IMR-90 (cell line): ENCODE measurements at regions not wholly inside any gene's neighbourhood (a gene's known extent, or its start where the extent isn't known, plus 50 kb on each side); places are given as distances from the start of the nearest gene placed in this dataset.

ENCODE experiments used
- ATAC-seq: fragments of 200-7000 bp; cut with Tn5 transposase; 2 replicates; pipeline ENCODE4 v1.9.1; 2020; ENCODE audit warnings: low read depth, mild to moderate bottlenecking, moderate library complexity
- BruUV-seq: library from RNA; stranded (reverse); fragments of 400-500 nt; replicated peaks from 2 replicates; lab custom pipeline; 2021; lab: Mats Ljungman, UMichigan
- CTCF ChIA-PET: fragments of 300-600 bp; formaldehyde crosslinking; extraction: SDS; loops from one replicate; lab custom pipeline; 2021; ENCODE audit warnings: antibody characterized with exemption; lab: Yijun Ruan, JAX
- POLR2A ChIA-PET: fragments of 300-600 bp; sonication (Branson Sonifier 250); formaldehyde crosslinking; loops from one replicate; lab custom pipeline; 2022; ENCODE audit warnings: antibody characterized with exemption; ENCODE audit not compliant: unreplicated experiment; lab: Charles Lee
- DNase-seq: peaks from one replicate; pipeline ENCODE4 v3.0.0; 2013
- H2AFZ ChIP-seq: replicated peaks from 2 replicates; pipeline ENCODE3; 2013; ENCODE audit warnings: low read length, mild to moderate bottlenecking; ENCODE audit not compliant: poor library complexity
- H2AK5ac ChIP-seq: 2 replicates; pipeline ENCODE4 v1.6.1; 2013; ENCODE audit warnings: low read depth, low read length, inconsistent platforms
- H2AK9ac ChIP-seq: replicated peaks from 2 replicates; pipeline ENCODE3; 2013; ENCODE audit warnings: mild to moderate bottlenecking, low read depth, low read length, moderate library complexity; ENCODE audit not compliant: poor library complexity
- H2BK120ac ChIP-seq: 2 replicates; pipeline ENCODE4 v1.6.1; 2013; ENCODE audit warnings: low read depth, low read length, inconsistent platforms
- H2BK15ac ChIP-seq: 3 replicates; pipeline ENCODE4 v1.6.1; 2013; ENCODE audit warnings: low read depth, low read length, inconsistent platforms
- H2BK20ac ChIP-seq: 2 replicates; pipeline ENCODE4 v1.6.1; 2013; ENCODE audit warnings: low read depth, mild to moderate bottlenecking, inconsistent platforms, low read length, moderate library complexity
- H2BK5ac ChIP-seq: 2 replicates; pipeline ENCODE4 v1.6.1; 2013; ENCODE audit warnings: mild to moderate bottlenecking, low read depth, low read length, inconsistent platforms; ENCODE audit not compliant: poor library complexity, severe bottlenecking
- H3K14ac ChIP-seq: replicated peaks from 2 replicates; pipeline ENCODE4 v1.6.1; 2013; ENCODE audit warnings: low read depth, low read length, inconsistent platforms
- H3K18ac ChIP-seq: 2 replicates; pipeline ENCODE4 v1.6.1; 2013; ENCODE audit warnings: low read depth, low read length, control low read depth
- H3K23ac ChIP-seq: 2 replicates; pipeline ENCODE4 v1.6.1; 2013; ENCODE audit warnings: low read depth, low read length, inconsistent platforms
- H3K27ac ChIP-seq: 2 replicates; pipeline ENCODE4 v1.5.1; 2013; ENCODE audit warnings: mild to moderate bottlenecking, control low read depth, low read length; ENCODE audit not compliant: insufficient read depth
- H3K27me3 ChIP-seq: 2 replicates; pipeline ENCODE4 v1.6.1; 2013; ENCODE audit warnings: low read length; ENCODE audit not compliant: control insufficient read depth, insufficient read depth
- H3K36me3 ChIP-seq: 2 replicates; pipeline ENCODE4 v1.6.1; 2013; ENCODE audit warnings: low read length, mixed read lengths; ENCODE audit not compliant: control insufficient read depth, insufficient read depth
- H3K4ac ChIP-seq: 2 replicates; pipeline ENCODE4 v1.6.1; 2013; ENCODE audit warnings: low read depth, low read length, inconsistent platforms
- H3K4me1 ChIP-seq: 2 replicates; pipeline ENCODE4 v1.6.1; 2013; ENCODE audit warnings: low read length, mixed read lengths; ENCODE audit not compliant: control insufficient read depth, insufficient read depth
- H3K4me2 ChIP-seq: 2 replicates; pipeline ENCODE4 v1.6.1; 2013; ENCODE audit warnings: low read depth, mild to moderate bottlenecking, control low read depth, low read length, moderate library complexity
- H3K4me3 ChIP-seq: 2 replicates; pipeline ENCODE4 v1.5.1; 2013; ENCODE audit warnings: low read depth, mild to moderate bottlenecking, control low read depth, low read length, moderate library complexity; ENCODE audit not compliant: insufficient read depth
- H3K56ac ChIP-seq: 2 replicates; pipeline ENCODE4 v1.6.1; 2013; ENCODE audit warnings: low read length, inconsistent platforms; ENCODE audit not compliant: insufficient read depth; ENCODE audit errors: extremely low read depth
- H3K79me1 ChIP-seq, 2 experiments: 2 replicates each; pipeline ENCODE4 v1.6.1; 2013; ENCODE audit warnings: low read length in 2 of 2, inconsistent platforms in 1 of 2, low read depth in 1 of 2
- H3K9ac ChIP-seq: 2 replicates; pipeline ENCODE4 v1.6.1; 2013; ENCODE audit warnings: low read depth, low read length, control low read depth
- H3K9me1 ChIP-seq: 2 replicates; pipeline ENCODE4 v1.6.1; 2013; ENCODE audit warnings: low read length, inconsistent platforms; ENCODE audit not compliant: insufficient read depth
- H3K9me3 ChIP-seq: 2 replicates; pipeline ENCODE4 v1.6.1; 2013; ENCODE audit warnings: low read length; ENCODE audit not compliant: control insufficient read depth, insufficient read depth
- H4K20me1 ChIP-seq: 2 replicates; pipeline ENCODE4 v1.6.1; 2013; ENCODE audit warnings: low read length, inconsistent platforms; ENCODE audit not compliant: insufficient read depth
- H4K5ac ChIP-seq: 2 replicates; pipeline ENCODE4 v1.6.1; 2013; ENCODE audit warnings: mild to moderate bottlenecking, low read depth, low read length, control low read depth
- H4K8ac ChIP-seq, 2 experiments: 2 replicates each; pipeline ENCODE4 v1.6.1; 2013; ENCODE audit warnings: low read depth in 2 of 2, low read length in 2 of 2, control low read depth in 1 of 2, inconsistent platforms in 1 of 2
- H4K91ac ChIP-seq: 2 replicates; pipeline ENCODE4 v1.6.1; 2013; ENCODE audit warnings: low read depth, low read length, inconsistent platforms; ENCODE audit not compliant: insufficient read depth
- RAD21 ChIP-seq: IDR thresholded peaks from 2 replicates; pipeline ENCODE4 v1.6.1; 2012; ENCODE audit warnings: low read length, improper control_type of control experiment
- WGBS, 2 experiments: methylation state at CpG; one replicate each; pipeline versions ENCODE4 v1.1.5 to v1.1.7; 2013; ENCODE audit warnings: missing lambda C conversion rate in 2 of 2; ENCODE audit not compliant: insufficient read length in 1 of 2; ENCODE audit errors: extremely low coverage in 2 of 2; 5-methylcytosine and 5-hydroxymethylcytosine counted together
- dilution Hi-C: fragments of 300-500 bp; cut with HindIII; formaldehyde crosslinking; loops from one replicate; pipeline ENCODE4 v1.14.3; 2018; ENCODE audit warnings: low sequenced_read_pairs; ENCODE audit not compliant: unreplicated experiment
- in situ Hi-C: fragments of 300-500 bp; cut with MboI; formaldehyde crosslinking; loops from 3 replicates; pipeline ENCODE4 v1.14.3; 2019; ENCODE audit warnings: low sequenced_read_pairs, inconsistent platforms, mixed read lengths
- intact Hi-C: fragments of 100-400 bp; cut with micrococcal nuclease; formaldehyde crosslinking; loops from 2 replicates; pipeline ENCODE4 v1.10.0; 2022

GRCh38 chr5:158569534-158569933, 530.2 kb downstream of the EBF1 start:
- H4K20me1 ChIP-seq: no peaks in the 10 kb centered on the region
- no TSS peak for BruUV-seq
- H3K9me3 ChIP-seq: no peaks in the 10 kb centered on the region
- no peak for TF ChIP-seq RAD21
- H2BK20ac ChIP-seq: no peak overlapping the region
- H3K36me3 ChIP-seq: no peaks in the 10 kb centered on the region
- no peaks in the 10 kb centered on the region for H3K9me1 ChIP-seq
- H3K4me2 ChIP-seq: no peak overlapping the region
- no peak overlapping the region for H2AK5ac ChIP-seq
- no peak overlapping the region for H3K23ac ChIP-seq
- no peak overlapping the region for H3K4me3 ChIP-seq
- no peak overlapping the region for H2BK120ac ChIP-seq
- no peak overlapping the region for H2BK5ac ChIP-seq
- H3K79me1 ChIP-seq: no peaks in the 10 kb centered on the region
- DNase-seq: no peak
- no peak for ATAC-seq
- H4K91ac ChIP-seq: no peak overlapping the region
- dilution Hi-C loops (no loop called here), in situ Hi-C loops (no loop called here), intact Hi-C loops (no loop called here)
- H2AFZ ChIP-seq: no peak overlapping the region
- no peaks in the 10 kb centered on the region for H3K4me1 ChIP-seq
- ChIA-PET POLR2A (no interaction called here), CTCF (no interaction called here)
- no CpG with 5 or more reads among the region's 4 CpGs for WGBS, 2 experiments
- H3K9ac ChIP-seq: no peak overlapping the region
- no peak overlapping the region for H4K5ac ChIP-seq
- H3K18ac ChIP-seq: no peak overlapping the region
- H3K14ac ChIP-seq: no peak overlapping the region
- H3K27me3 ChIP-seq: no peaks in the 10 kb centered on the region
- no peak overlapping the region for H2AK9ac ChIP-seq
- H2BK15ac ChIP-seq: no peak overlapping the region
- no peak overlapping the region for H4K8ac ChIP-seq
- no peak overlapping the region for H3K4ac ChIP-seq
- H3K27ac ChIP-seq: no peak overlapping the region
- no peak overlapping the region for H3K56ac ChIP-seq
